ENCODE measurements at regions not wholly inside any gene's neighbourhood (a gene's known extent, or its start where the extent isn't known, plus 50 kb on each side); places are given as distances from the start of the nearest gene placed in this dataset.
A peak's percentile ranks its signal among the peaks of the same experiment; 100 is the strongest.

DNA sequence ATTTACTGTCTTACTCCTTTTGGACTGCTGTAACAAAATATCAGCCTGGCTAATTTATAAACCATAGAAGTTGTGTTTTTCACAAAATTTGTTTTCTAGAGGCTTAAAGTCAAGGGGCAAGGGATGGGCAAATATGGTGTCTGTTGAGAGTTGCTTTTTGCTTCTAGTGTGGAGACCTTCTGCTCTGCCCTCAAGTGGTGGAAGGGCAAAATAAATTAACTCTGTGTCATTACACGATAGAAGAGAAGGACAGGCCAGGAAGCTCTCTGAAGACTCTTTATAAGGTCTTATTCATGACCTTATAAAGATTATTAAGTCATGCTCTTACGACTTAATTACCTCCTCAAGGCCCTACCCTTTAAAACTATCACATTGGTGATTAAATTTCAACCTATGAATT is 181.2 kb upstream of the LRATD1 start:
- Histone ChIP-seq H2AFZ (replicated peaks) (no peak overlapping the region), H3K4me3 (no peak overlapping the region), H3F3A (ENCODE audit: low read depth) (no peaks in the 10 kb centered on the region), H3K4me2 (no peak overlapping the region), H3K9me3 (ENCODE audit: low read depth) (no peaks in the 10 kb centered on the region), H3K27ac (no peak overlapping the region), H3K4me1 (no peaks in the 10 kb centered on the region), H3K9ac (no peak overlapping the region), H3K27me3 (no peaks in the 10 kb centered on the region), H4K20me1 (ENCODE audit: low read depth) (no peaks in the 10 kb centered on the region), H3K36me3 (no peaks in the 10 kb centered on the region), H3K79me2 (ENCODE audit: low read depth) (no peaks in the 10 kb centered on the region)
- no peak overlapping the region for H3K4me3 Mint-ChIP-seq
- no peaks in the 10 kb centered on the region for H3K36me3 Mint-ChIP-seq
- peak; percentile 4 for DNase-seq (ENCODE audit: low spot score)
- H3K27ac Mint-ChIP-seq: no peak overlapping the region
- no peaks in the 10 kb centered on the region for H3K4me1 Mint-ChIP-seq
- TF ChIP-seq CTCF (IDR thresholded peaks at IDR 0.05) (peak; percentile 27), EZH2phosphoT487 (IDR thresholded peaks at IDR 0.05) (no peak)
- peaks cover 3% of the 10 kb centered on the region for H3K27me3 Mint-ChIP-seq (ENCODE audit: insufficient read depth, low read depth)
- H3K9me3 Mint-ChIP-seq: peaks cover 7% of the 10 kb centered on the region

GRCh38 chr2:14454202-14454601 is 178.3 kb upstream of the LRATD1 start:
- Histone ChIP-seq H2AFZ (replicated peaks) (no peak overlapping the region), H3K4me2 (no peak overlapping the region), H3K9me3 (ENCODE audit: low read depth) (no peaks in the 10 kb centered on the region), H3K27me3 (no peaks in the 10 kb centered on the region), H4K20me1 (ENCODE audit: low read depth) (no peaks in the 10 kb centered on the region), H3K4me1 (no peaks in the 10 kb centered on the region), H3K27ac (no peak overlapping the region), H3K36me3 (no peaks in the 10 kb centered on the region), H3F3A (ENCODE audit: low read depth) (no peaks in the 10 kb centered on the region), H3K79me2 (ENCODE audit: low read depth) (no peaks in the 10 kb centered on the region), H3K4me3 (no peak overlapping the region), H3K9ac (no peak overlapping the region)
- no peaks in the 10 kb centered on the region for H3K4me1 Mint-ChIP-seq
- peaks cover 5% of the 10 kb centered on the region for H3K27me3 Mint-ChIP-seq (ENCODE audit: insufficient read depth, low read depth)
- H3K36me3 Mint-ChIP-seq: no peaks in the 10 kb centered on the region
- peaks cover 22% of the 10 kb centered on the region for H3K9me3 Mint-ChIP-seq
- no peak overlapping the region for H3K4me3 Mint-ChIP-seq
- no peak overlapping the region for H3K27ac Mint-ChIP-seq
- TF ChIP-seq CTCF (IDR thresholded peaks at IDR 0.05) (no peak), EZH2phosphoT487 (IDR thresholded peaks at IDR 0.05) (no peak), EZH2 (IDR thresholded peaks at IDR 0.05) (no peak)
- no peak for DNase-seq (ENCODE audit: low spot score)

DNA sequence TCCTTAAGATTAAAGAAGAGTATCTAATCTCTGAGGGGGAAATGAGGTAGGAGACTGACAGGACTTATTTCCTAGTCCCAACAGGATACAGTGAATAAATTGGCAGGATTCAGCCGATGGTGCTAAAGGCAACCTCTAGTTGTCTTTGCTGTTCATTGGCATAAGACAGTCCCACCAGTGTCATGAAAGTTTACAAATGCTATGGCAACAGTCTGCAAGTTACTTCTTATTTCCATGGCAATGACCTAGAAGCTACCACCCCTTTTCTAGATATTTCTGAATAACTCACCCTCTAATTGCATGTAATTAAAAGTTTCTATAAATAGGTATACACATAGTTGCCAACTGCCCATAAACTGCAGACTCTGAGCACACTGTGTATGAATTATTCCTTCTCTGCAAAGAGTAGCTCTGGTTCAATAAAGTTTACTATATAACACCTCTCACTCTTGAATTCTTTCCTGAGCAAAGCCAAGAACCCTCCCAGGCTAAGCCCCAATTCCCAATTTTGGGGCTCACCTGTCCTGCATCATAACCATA is 172.7 kb upstream of the LRATD1 start:
- Histone ChIP-seq H3K27me3 (no peaks in the 10 kb centered on the region), H3K79me2 (ENCODE audit: low read depth) (no peaks in the 10 kb centered on the region), H3F3A (ENCODE audit: low read depth) (no peaks in the 10 kb centered on the region), H3K4me1 (no peaks in the 10 kb centered on the region), H2AFZ (replicated peaks) (no peak overlapping the region), H3K9ac (no peak overlapping the region), H3K4me3 (no peak overlapping the region), H3K36me3 (no peaks in the 10 kb centered on the region), H3K27ac (no peak overlapping the region), H3K4me2 (no peak overlapping the region), H3K9me3 (ENCODE audit: low read depth) (no peaks in the 10 kb centered on the region), H4K20me1 (ENCODE audit: low read depth) (no peaks in the 10 kb centered on the region)
- Mint-ChIP-seq H3K4me3 (no peak overlapping the region), H3K27ac (no peak overlapping the region), H3K36me3 (no peaks in the 10 kb centered on the region), H3K27me3 (ENCODE audit: insufficient read depth, low read depth) (peaks cover 2% of the 10 kb centered on the region), H3K4me1 (no peaks in the 10 kb centered on the region), H3K9me3 (peaks cover 25% of the 10 kb centered on the region)
- no peak for DNase-seq (ENCODE audit: low spot score)
- TF ChIP-seq EZH2phosphoT487 (IDR thresholded peaks at IDR 0.05) (no peak), EZH2 (IDR thresholded peaks at IDR 0.05) (no peak), CTCF (IDR thresholded peaks at IDR 0.05) (no peak)
